GM12864 (cell line): ENCODE measurements at regions not wholly inside any gene's neighbourhood (a gene's known extent, or its start where the extent isn't known, plus 50 kb on each side); places are given as distances from the start of the nearest gene placed in this dataset.

Experiments
- DNase-seq: peaks from one replicate; pipeline ENCODE4 v3.0.0-alpha.2; 2011; ENCODE audit warnings: low read depth
- H3K4me3 ChIP-seq: 2 replicates; pipeline ENCODE4 v1.5.1; 2011; ENCODE audit warnings: mild to moderate bottlenecking, low read depth, low read length, control low read depth
- CTCF ChIP-seq: IDR thresholded peaks from 2 replicates; pipeline ENCODE4 v1.5.1; 2011; ENCODE audit warnings: low read depth, mild to moderate bottlenecking, moderate library complexity, low read length, control low read depth, inconsistent platforms; ENCODE audit errors: missing control alignments

GRCh38 chr2:235244255-235245220 lies 249.3 kb upstream of the AGAP1 start:
- no peak for TF ChIP-seq CTCF
- no peak overlapping the region for H3K4me3 ChIP-seq
- DNase-seq = no peak

GRCh38 chr2:235247001-235247400 lies 246.8 kb upstream of the AGAP1 start:
- TF ChIP-seq CTCF = no peak
- no peak overlapping the region for H3K4me3 ChIP-seq
- DNase-seq = no peak

- no peak for TF ChIP-seq CTCF
- no peak overlapping the region for H3K4me3 ChIP-seq
- no peak for DNase-seq
Measured at GRCh38 chr2:235255693-235256092, 238.2 kb upstream of the AGAP1 start.

GRCh38 chr2:235257590-235257989 lies 236.3 kb upstream of the AGAP1 start:
- DNase-seq = no peak
- TF ChIP-seq CTCF = no peak
- no peak overlapping the region for H3K4me3 ChIP-seq

- no peak for TF ChIP-seq CTCF
- H3K4me3 ChIP-seq = no peak overlapping the region
- DNase-seq = no peak
Measured at GRCh38 chr2:235262750-235263149, 231.1 kb upstream of the AGAP1 start.

- TF ChIP-seq CTCF = no peak
- DNase-seq = no peak
- H3K4me3 ChIP-seq = no peak overlapping the region
Measured at GRCh38 chr2:235263205-235264120, 230.4 kb upstream of the AGAP1 start.
